ENCODE measurements at regions not wholly inside any gene's neighbourhood (a gene's known extent, or its start where the extent isn't known, plus 50 kb on each side); places are given as distances from the start of the nearest gene placed in this dataset.

DNA sequence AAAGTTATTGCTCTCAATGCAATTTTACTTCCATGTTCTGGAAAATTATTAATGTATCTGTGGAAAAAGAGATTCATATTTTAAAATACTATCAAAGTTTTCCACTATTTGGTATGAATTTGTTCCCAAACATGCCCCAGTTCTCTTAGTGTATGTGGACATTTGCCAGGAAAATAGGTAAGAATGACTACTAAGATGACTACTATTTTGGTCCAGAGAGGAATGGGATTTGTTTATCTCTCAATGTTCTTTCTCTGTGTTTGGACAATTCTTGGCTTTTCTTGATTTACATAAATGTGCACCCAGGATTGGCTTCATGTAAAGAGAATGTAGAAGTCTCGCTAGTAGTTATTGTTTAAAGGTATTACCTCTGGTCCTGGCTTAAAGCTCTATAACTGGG, 60.3 kb upstream of the POT1 start:
- Mint-ChIP-seq H3K36me3 (no peaks in the 10 kb centered on the region), H3K4me1 (no peaks in the 10 kb centered on the region)
- H3K4me2 ChIP-seq, result no peak overlapping the region

More for the DNA sequence above, 60.3 kb upstream of the POT1 start:
- no peak for TF ChIP-seq EZH2 (IDR thresholded peaks at IDR 0.05)
- TF ChIP-seq EZH2phosphoT487 (IDR thresholded peaks at IDR 0.05), result no peak
- TF ChIP-seq, protein P1, sequence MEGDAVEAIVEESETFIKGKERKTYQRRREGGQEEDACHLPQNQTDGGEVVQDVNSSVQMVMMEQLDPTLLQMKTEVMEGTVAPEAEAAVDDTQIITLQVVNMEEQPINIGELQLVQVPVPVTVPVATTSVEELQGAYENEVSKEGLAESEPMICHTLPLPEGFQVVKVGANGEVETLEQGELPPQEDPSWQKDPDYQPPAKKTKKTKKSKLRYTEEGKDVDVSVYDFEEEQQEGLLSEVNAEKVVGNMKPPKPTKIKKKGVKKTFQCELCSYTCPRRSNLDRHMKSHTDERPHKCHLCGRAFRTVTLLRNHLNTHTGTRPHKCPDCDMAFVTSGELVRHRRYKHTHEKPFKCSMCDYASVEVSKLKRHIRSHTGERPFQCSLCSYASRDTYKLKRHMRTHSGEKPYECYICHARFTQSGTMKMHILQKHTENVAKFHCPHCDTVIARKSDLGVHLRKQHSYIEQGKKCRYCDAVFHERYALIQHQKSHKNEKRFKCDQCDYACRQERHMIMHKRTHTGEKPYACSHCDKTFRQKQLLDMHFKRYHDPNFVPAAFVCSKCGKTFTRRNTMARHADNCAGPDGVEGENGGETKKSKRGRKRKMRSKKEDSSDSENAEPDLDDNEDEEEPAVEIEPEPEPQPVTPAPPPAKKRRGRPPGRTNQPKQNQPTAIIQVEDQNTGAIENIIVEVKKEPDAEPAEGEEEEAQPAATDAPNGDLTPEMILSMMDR (IDR thresholded peaks at IDR 0.05), result no peak
- Histone ChIP-seq H3F3A (ENCODE audit: low read depth) (no peaks in the 10 kb centered on the region), H2AFZ (replicated peaks) (no peak overlapping the region), H3K4me1 (no peaks in the 10 kb centered on the region), H3K4me3 (no peak overlapping the region), H3K9me3 (ENCODE audit: low read depth) (no peaks in the 10 kb centered on the region), H3K36me3 (no peaks in the 10 kb centered on the region), H3K9ac (no peak overlapping the region), H3K27ac (no peak overlapping the region), H4K20me1 (ENCODE audit: low read depth) (no peaks in the 10 kb centered on the region), H3K27me3 (no peaks in the 10 kb centered on the region), H3K79me2 (ENCODE audit: low read depth) (no peaks in the 10 kb centered on the region)
- Mint-ChIP-seq H3K27me3 (ENCODE audit: insufficient read depth, low read depth) (no peaks in the 10 kb centered on the region), H3K9me3 (no peaks in the 10 kb centered on the region), H3K4me3 (no peak overlapping the region), H3K27ac (no peak overlapping the region)
- no peak for DNase-seq (ENCODE audit: low spot score)
